Keratinocyte (primary cell): ENCODE measurements at regions not wholly inside any gene's neighbourhood (a gene's known extent, or its start where the extent isn't known, plus 50 kb on each side); places are given as distances from the start of the nearest gene placed in this dataset.

Source experiments
- DNase-seq: peaks from one replicate; pipeline ENCODE4 v3.0.0-alpha.2; 2011; ENCODE audit warnings: low read depth, missing footprints, low spot score
- FAIRE-seq: peaks from 2 replicates; lab custom pipeline; 2011; peaks lifted over from hg19 to GRCh38; lab: Jason Lieb, UNC
- H2AFZ ChIP-seq: 2 replicates; pipeline ENCODE4 v1.6.0; 2012; ENCODE audit warnings: low read length, control low read depth, inconsistent platforms; ENCODE audit not compliant: control insufficient read depth
- H3K27ac ChIP-seq: 2 replicates; pipeline ENCODE4 v1.5.1; 2011; ENCODE audit warnings: low read length; ENCODE audit not compliant: control insufficient read depth, insufficient read depth
- H3K27me3 ChIP-seq: 3 replicates; pipeline ENCODE4 v1.6.0; 2011; ENCODE audit warnings: low read length; ENCODE audit not compliant: control insufficient read depth, insufficient read depth; ENCODE audit errors: extremely low read depth
- H3K36me3 ChIP-seq, 2 experiments: 2 replicates in 1 of 2; 3 replicates in 1 of 2; pipeline ENCODE4 v1.5.1; 2011; ENCODE audit warnings: low read length in 2 of 2, mild to moderate bottlenecking in 1 of 2; ENCODE audit not compliant: control insufficient read depth in 2 of 2, insufficient read depth in 2 of 2; ENCODE audit errors: extremely low read depth in 1 of 2
- H3K4me1 ChIP-seq: 3 replicates; pipeline ENCODE4 v1.5.1; 2011; ENCODE audit warnings: low read length; ENCODE audit not compliant: control insufficient read depth, insufficient read depth; ENCODE audit errors: extremely low read depth
- H3K4me2 ChIP-seq: 3 replicates; pipeline ENCODE4 v1.6.0; 2011; ENCODE audit warnings: low read depth, low read length; ENCODE audit not compliant: control insufficient read depth, insufficient read depth; ENCODE audit errors: extremely low read depth
- H3K4me3 ChIP-seq, 3 experiments: fragments of 200-600 bp in 1 of 3; sonication (generic) in 1 of 3; 2 replicates in 2 of 3; 3 replicates in 1 of 3; pipeline ENCODE4 v1.5.1; 2011 to 2016; ENCODE audit warnings: low read length in 3 of 3, mild to moderate bottlenecking in 3 of 3, control low read depth in 2 of 3, inconsistent platforms in 1 of 3, low read depth in 1 of 3, mixed read lengths in 1 of 3, mixed run types in 1 of 3, moderate library complexity in 1 of 3; ENCODE audit not compliant: control insufficient read depth in 2 of 3, insufficient read depth in 2 of 3; ENCODE audit errors: extremely low read depth in 1 of 3
- H3K79me2 ChIP-seq: 2 replicates; pipeline ENCODE4 v1.6.0; 2012; ENCODE audit warnings: low read length; ENCODE audit not compliant: control insufficient read depth, insufficient read depth
- H3K9ac ChIP-seq: 3 replicates; pipeline ENCODE4 v1.6.0; 2011; ENCODE audit warnings: low read length; ENCODE audit not compliant: control insufficient read depth, insufficient read depth; ENCODE audit errors: extremely low read depth
- H3K9me1 ChIP-seq: 3 replicates; pipeline ENCODE4 v1.6.0; 2011; ENCODE audit warnings: low read length; ENCODE audit not compliant: control insufficient read depth, insufficient read depth; ENCODE audit errors: extremely low read depth
- H3K9me3 ChIP-seq: 2 replicates; pipeline ENCODE4 v1.5.1; 2012; ENCODE audit warnings: low read depth, low read length; ENCODE audit not compliant: control insufficient read depth
- H4K20me1 ChIP-seq: 3 replicates; pipeline ENCODE4 v1.6.0; 2011; ENCODE audit warnings: low read length; ENCODE audit not compliant: control insufficient read depth, insufficient read depth; ENCODE audit errors: extremely low read depth
- EZH2 ChIP-seq: IDR thresholded peaks from one replicate; pipeline ENCODE4 v1.6.1; 2012; ENCODE audit warnings: inconsistent platforms, mild to moderate bottlenecking, low read length, moderate library complexity
- dilution Hi-C: fragments of 300-500 bp; cut with MboI; formaldehyde crosslinking; loops from one replicate; pipeline ENCODE4 v1.7.0; 2020; ENCODE audit warnings: low sequenced_read_pairs; ENCODE audit not compliant: extremely low pct_ligation_motif_present
- TF ChIP-seq, protein P1 (sequence below), 3 experiments: IDR thresholded peaks in 1 of 3; conservative IDR thresholded peaks in 1 of 3; optimal IDR thresholded peaks in 1 of 3; 2 replicates in 2 of 3; 3 replicates in 1 of 3; pipeline versions ENCODE3 to v1.5.1; 2011; ENCODE audit warnings: low read length in 3 of 3, mild to moderate bottlenecking in 3 of 3, moderate library complexity in 2 of 3, control low read depth in 1 of 3, inconsistent platforms in 1 of 3; ENCODE audit not compliant: insufficient read depth in 2 of 3; ENCODE audit errors: extremely low read depth in 1 of 3

DNA sequence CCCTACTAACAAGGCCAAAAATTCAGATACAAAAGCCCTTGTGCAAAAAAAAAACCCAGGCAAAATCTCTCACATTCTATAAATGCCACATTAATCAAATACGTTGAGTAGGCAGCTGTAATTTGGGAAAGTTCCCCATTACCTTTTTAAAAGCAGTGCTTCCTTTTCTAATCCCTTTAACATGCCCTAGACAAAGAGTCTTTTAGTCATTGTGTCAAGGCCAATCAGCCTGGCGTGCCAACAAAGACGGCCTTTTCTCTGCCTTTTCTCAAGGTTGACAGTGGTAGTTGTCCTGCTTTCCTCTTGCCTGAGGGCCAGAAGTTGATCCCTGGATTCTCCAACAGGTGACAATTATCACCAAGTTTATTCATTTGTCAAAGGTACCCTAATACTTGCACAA lies 62.5 kb upstream of the METAP2 start:
- no peak overlapping the region for H3K4me3 ChIP-seq
- no peaks in the 10 kb centered on the region for H4K20me1 ChIP-seq
- H3K4me1 ChIP-seq = no peaks in the 10 kb centered on the region
- no peaks in the 10 kb centered on the region for H3K36me3 ChIP-seq
- FAIRE-seq = no peak
- H3K79me2 ChIP-seq = no peaks in the 10 kb centered on the region
- H3K27ac ChIP-seq = no peak overlapping the region
- no peak overlapping the region for H2AFZ ChIP-seq
- no peak for DNase-seq
- TF ChIP-seq, protein P1, sequence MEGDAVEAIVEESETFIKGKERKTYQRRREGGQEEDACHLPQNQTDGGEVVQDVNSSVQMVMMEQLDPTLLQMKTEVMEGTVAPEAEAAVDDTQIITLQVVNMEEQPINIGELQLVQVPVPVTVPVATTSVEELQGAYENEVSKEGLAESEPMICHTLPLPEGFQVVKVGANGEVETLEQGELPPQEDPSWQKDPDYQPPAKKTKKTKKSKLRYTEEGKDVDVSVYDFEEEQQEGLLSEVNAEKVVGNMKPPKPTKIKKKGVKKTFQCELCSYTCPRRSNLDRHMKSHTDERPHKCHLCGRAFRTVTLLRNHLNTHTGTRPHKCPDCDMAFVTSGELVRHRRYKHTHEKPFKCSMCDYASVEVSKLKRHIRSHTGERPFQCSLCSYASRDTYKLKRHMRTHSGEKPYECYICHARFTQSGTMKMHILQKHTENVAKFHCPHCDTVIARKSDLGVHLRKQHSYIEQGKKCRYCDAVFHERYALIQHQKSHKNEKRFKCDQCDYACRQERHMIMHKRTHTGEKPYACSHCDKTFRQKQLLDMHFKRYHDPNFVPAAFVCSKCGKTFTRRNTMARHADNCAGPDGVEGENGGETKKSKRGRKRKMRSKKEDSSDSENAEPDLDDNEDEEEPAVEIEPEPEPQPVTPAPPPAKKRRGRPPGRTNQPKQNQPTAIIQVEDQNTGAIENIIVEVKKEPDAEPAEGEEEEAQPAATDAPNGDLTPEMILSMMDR (optimal IDR thresholded peaks at IDR 0.05 in 1 of 3, IDR thresholded peaks at IDR 0.05 in 1 of 3, conservative IDR thresholded peaks at IDR 0.05 in 1 of 3; ENCODE audit: extremely low read depth in 1 of 3, insufficient read depth in 2 of 3, low read length in 3 of 3) = no peak
- TF ChIP-seq EZH2 = no peak
- H3K9ac ChIP-seq = no peak overlapping the region
- dilution Hi-C loops = no loop called here
- H3K4me2 ChIP-seq = no peak overlapping the region
- H3K9me3 ChIP-seq = no peaks in the 10 kb centered on the region
- no peaks in the 10 kb centered on the region for H3K9me1 ChIP-seq
- no peaks in the 10 kb centered on the region for H3K27me3 ChIP-seq

DNA sequence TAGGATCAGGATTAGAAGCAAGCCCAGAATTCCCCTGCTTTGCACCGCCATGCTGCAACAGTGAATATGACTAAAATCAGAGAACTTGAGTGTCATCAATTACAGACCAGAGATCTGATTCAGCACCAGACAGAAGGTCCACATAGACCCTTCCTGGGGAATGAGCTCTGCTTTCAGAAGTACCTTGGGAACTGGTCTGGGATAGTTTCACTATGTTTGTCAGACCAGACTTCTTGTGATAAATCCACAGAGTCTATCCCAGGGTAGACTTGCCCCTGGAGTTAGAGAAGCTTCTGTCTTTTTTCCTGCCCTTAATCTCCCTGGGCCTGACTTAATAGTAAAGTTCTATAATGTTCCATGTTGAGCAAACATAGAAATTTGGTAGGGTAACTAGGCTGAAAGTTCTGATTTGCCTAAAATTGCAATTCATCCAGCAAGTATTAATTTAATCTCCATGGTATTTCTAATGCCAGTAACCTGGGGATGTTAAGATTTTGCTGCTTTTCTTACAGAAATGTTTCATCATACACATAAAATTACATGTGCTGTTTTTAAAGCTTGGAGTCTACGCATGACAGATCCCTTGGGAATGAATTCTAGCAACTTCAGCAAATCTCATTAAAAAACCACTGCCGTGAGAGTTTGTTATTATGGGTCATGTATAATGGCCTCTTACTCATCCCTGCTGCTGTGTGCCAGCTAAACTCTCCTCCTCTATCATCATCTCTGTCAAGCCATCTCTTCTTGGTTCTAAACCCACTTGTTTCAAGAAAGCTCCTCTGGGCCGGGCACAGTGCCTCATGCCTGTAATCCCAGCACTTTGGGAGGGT lies 61.3 kb upstream of the METAP2 start:
- H3K4me3 ChIP-seq = no peak overlapping the region
- H3K9ac ChIP-seq = no peak overlapping the region
- no peaks in the 10 kb centered on the region for H4K20me1 ChIP-seq
- peak; percentile 43 for FAIRE-seq
- no peak for DNase-seq
- no peak for TF ChIP-seq EZH2
- TF ChIP-seq, protein P1 (optimal IDR thresholded peaks at IDR 0.05 in 1 of 3, IDR thresholded peaks at IDR 0.05 in 1 of 3, conservative IDR thresholded peaks at IDR 0.05 in 1 of 3; ENCODE audit: extremely low read depth in 1 of 3, insufficient read depth in 2 of 3, low read length in 3 of 3) = no peak
- H3K9me3 ChIP-seq = no peaks in the 10 kb centered on the region
- no peaks in the 10 kb centered on the region for H3K9me1 ChIP-seq
- no peaks in the 10 kb centered on the region for H3K27me3 ChIP-seq
- no peak overlapping the region for H3K4me2 ChIP-seq
- H3K36me3 ChIP-seq = no peaks in the 10 kb centered on the region
- H3K27ac ChIP-seq = no peak overlapping the region
- H3K79me2 ChIP-seq = no peaks in the 10 kb centered on the region
- H3K4me1 ChIP-seq = no peaks in the 10 kb centered on the region
- no peak overlapping the region for H2AFZ ChIP-seq
- dilution Hi-C loops = no loop called here
